B cell (primary cell): ENCODE measurements at regions not wholly inside any gene's neighbourhood (a gene's known extent, or its start where the extent isn't known, plus 50 kb on each side); places are given as distances from the start of the nearest gene placed in this dataset.

ENCODE experiments used
- CTCF ChIP-seq: fragments of 200-600 bp; IDR thresholded peaks from one replicate; pipeline ENCODE4 v1.8.0; 2022; ENCODE audit warnings: antibody characterized with exemption, mild to moderate bottlenecking
- EZH2 ChIP-seq: IDR thresholded peaks from 2 replicates; pipeline ENCODE4 v1.6.1; 2012; ENCODE audit warnings: borderline replicate concordance, low read depth, mild to moderate bottlenecking, moderate library complexity, low read length; ENCODE audit not compliant: insufficient read depth, poor library complexity, severe bottlenecking

GRCh38 chr7:153407291-153408046, 644.7 kb upstream of the DPP6 start:
- TF ChIP-seq CTCF: no peak
- no peak for TF ChIP-seq EZH2
